ENCODE measurements at regions not wholly inside any gene's neighbourhood (a gene's known extent, or its start where the extent isn't known, plus 50 kb on each side); places are given as distances from the start of the nearest gene placed in this dataset.

DNA sequence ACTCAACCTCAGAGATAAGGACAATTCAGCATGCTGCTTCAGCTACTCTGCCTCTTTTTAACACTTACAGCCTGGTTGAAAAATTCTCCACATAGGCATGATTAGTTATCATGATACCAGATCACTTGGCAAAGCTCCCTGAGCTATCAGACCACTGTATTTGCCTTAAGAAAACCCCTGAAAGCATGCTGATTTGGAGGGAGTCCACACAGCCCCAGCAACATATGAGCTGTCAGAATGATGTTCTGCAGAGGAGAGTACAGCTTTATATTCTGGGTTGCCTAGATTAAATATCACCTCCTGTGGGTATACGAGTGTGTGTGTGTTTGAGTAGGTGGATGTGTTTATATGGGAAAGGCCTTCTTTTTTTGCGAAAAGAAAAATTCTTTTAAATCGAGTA, 170.2 kb upstream of the CHRM2 start:
- TF ChIP-seq, protein P1, sequence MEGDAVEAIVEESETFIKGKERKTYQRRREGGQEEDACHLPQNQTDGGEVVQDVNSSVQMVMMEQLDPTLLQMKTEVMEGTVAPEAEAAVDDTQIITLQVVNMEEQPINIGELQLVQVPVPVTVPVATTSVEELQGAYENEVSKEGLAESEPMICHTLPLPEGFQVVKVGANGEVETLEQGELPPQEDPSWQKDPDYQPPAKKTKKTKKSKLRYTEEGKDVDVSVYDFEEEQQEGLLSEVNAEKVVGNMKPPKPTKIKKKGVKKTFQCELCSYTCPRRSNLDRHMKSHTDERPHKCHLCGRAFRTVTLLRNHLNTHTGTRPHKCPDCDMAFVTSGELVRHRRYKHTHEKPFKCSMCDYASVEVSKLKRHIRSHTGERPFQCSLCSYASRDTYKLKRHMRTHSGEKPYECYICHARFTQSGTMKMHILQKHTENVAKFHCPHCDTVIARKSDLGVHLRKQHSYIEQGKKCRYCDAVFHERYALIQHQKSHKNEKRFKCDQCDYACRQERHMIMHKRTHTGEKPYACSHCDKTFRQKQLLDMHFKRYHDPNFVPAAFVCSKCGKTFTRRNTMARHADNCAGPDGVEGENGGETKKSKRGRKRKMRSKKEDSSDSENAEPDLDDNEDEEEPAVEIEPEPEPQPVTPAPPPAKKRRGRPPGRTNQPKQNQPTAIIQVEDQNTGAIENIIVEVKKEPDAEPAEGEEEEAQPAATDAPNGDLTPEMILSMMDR (IDR thresholded peaks at IDR 0.05; ENCODE audit: insufficient read depth, low read length, severe bottlenecking) = no peak
- DNase-seq (ENCODE audit: low read depth) (no peak), FAIRE-seq (no peak)
- no peaks in the 10 kb centered on the region for H3K36me3 ChIP-seq (ENCODE audit: control insufficient read depth, insufficient read depth, low read length)
- no peaks in the 10 kb centered on the region for H3K27me3 ChIP-seq (ENCODE audit: control insufficient read depth, insufficient read depth, low read length)
- no peak overlapping the region for H3K4me3 ChIP-seq (ENCODE audit: low read depth, low read length)

DNA sequence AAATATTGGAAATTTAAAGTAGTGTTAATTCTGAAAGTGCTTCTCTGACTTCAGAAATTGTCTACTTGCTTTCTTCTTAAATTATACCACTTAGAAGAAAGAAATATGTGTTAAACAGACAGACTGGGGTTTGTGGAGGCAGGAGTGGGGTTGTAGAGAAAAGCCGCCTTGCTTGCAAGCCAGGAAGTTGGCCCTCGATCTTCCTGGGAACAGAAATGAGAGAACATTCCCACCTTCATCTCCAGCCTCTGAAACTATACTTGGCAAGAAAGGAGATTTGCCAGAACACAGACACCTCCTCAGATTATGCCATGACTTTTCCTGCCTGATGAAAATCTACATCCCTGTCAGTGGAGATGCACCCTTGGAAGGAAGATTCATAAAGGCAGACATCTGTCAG, 171.2 kb upstream of the CHRM2 start:
- H3K36me3 ChIP-seq (ENCODE audit: control insufficient read depth, insufficient read depth, low read length) = no peaks in the 10 kb centered on the region
- FAIRE-seq (no peak), DNase-seq (ENCODE audit: low read depth) (no peak)
- H3K27me3 ChIP-seq (ENCODE audit: control insufficient read depth, insufficient read depth, low read length) = no peaks in the 10 kb centered on the region
- TF ChIP-seq, protein P1 (IDR thresholded peaks at IDR 0.05; ENCODE audit: insufficient read depth, low read length, severe bottlenecking) = no peak
- no peak overlapping the region for H3K4me3 ChIP-seq (ENCODE audit: low read depth, low read length)

DNA sequence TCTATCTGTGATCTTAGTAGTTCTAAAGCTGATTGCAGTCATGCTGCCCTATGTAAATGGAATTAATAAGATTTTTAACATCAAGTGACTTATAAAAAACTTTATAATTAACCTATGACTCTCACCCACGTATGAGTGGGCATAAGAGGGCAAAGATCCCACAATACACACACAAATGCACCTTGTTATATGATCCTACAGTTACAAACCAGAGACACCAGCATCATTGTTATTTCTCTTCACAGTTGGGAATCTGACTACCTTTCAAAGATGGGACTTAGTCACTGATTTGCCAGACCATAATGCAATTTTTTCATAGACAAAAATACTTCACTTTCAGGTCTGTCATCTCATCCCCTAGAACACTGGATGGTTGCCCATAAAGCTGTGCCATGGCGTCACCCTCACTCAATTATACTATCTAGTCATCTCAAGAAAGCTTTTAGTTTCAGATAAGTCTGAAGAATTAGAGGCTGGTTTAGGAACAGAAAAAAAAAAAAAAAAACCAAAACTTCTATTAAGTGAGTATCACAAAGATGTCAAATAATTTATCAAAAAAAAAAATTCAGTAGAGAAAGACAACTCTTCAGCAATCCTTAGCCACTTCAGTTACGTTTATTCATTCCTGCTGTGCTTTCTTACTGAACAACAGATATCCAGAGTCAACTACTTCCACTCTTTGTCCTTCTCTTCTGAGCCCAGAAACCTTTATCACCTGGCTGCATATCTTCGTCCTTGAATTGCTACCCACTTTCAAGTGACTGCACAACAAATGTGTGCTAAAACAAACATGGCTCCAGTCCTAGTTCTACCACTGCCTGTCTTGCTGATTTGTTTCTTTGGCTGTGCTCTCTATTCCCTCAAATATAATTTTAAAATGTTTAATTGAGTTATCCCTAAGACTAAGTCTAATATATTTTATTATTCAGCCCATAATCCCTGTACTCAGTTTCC, 175.0 kb upstream of the CHRM2 start:
- FAIRE-seq = no peak
- Histone ChIP-seq H3K36me3 (ENCODE audit: control insufficient read depth, insufficient read depth, low read length) (no peaks in the 10 kb centered on the region), H3K27me3 (ENCODE audit: control insufficient read depth, insufficient read depth, low read length) (no peaks in the 10 kb centered on the region), H3K4me3 (ENCODE audit: low read depth, low read length) (no peak overlapping the region)
- no peak for DNase-seq (ENCODE audit: low read depth)
- TF ChIP-seq, protein P1 (IDR thresholded peaks at IDR 0.05; ENCODE audit: insufficient read depth, low read length, severe bottlenecking) = no peak

DNA sequence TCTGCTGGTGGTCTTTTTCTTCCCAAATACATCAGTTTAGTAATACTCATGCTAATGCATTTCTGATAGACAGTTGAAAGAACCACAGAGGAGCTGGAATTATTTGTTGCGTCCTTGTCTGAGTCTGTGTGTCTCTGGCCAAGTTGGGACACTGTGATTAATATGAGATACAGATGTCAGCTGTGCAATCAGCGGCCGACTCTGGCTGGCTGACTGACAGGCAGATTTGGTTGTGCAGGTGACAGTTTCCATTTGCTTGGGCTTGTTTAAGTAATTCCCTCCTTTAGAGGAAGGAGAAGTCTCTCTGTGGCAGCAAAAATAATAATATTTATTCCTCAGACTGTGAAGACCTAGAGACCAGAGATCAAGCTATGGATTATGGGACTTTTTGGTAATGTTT, 176.2 kb upstream of the CHRM2 start:
- Histone ChIP-seq H3K4me3 (ENCODE audit: low read depth, low read length) (no peak overlapping the region), H3K27me3 (ENCODE audit: control insufficient read depth, insufficient read depth, low read length) (no peaks in the 10 kb centered on the region), H3K36me3 (ENCODE audit: control insufficient read depth, insufficient read depth, low read length) (no peaks in the 10 kb centered on the region)
- TF ChIP-seq, protein P1 (IDR thresholded peaks at IDR 0.05; ENCODE audit: insufficient read depth, low read length, severe bottlenecking) = no peak
- DNase-seq (ENCODE audit: low read depth) = no peak
- FAIRE-seq = no peak

DNA sequence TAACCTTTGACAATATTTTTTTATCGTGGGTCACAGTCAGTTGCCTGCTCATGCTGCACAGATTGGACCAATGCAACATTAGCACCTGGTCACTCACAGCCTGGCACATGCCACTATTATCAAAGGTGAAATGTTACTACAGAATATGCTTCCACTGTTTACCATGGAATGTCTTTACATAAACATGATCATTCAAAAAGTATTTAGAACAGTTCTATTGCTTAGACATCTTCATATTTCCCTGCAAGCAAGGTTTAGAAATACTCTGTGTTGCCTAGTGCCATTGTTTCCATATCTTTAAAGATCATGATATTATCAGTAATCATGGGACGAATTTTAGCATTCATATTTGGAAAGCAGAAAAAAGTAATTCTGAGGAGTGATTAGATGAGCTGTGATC, 179.9 kb upstream of the CHRM2 start:
- no peak overlapping the region for H3K4me3 ChIP-seq (ENCODE audit: low read depth, low read length)
- H3K36me3 ChIP-seq (ENCODE audit: control insufficient read depth, insufficient read depth, low read length) = no peaks in the 10 kb centered on the region
- DNase-seq (ENCODE audit: low read depth) = no peak
- TF ChIP-seq, protein P1 (IDR thresholded peaks at IDR 0.05; ENCODE audit: insufficient read depth, low read length, severe bottlenecking) = no peak
- FAIRE-seq = no peak
- H3K27me3 ChIP-seq (ENCODE audit: control insufficient read depth, insufficient read depth, low read length) = no peaks in the 10 kb centered on the region

Data from bronchial epithelial cell (primary cell).